T-helper 2 cell treated with Interferon-gamma antibody and Interleukin-4, amounts not matched to agents 100 ng/mL and 5 ng/mL, for 36 hours (primary cell): ENCODE measurements at regions not wholly inside any gene's neighbourhood (a gene's known extent, or its start where the extent isn't known, plus 50 kb on each side); places are given as distances from the start of the nearest gene placed in this dataset.

Experiments used
- intact Hi-C: fragments of 100-400 bp; cut with micrococcal nuclease; formaldehyde crosslinking; loops from one replicate; pipeline ENCODE4 v1.15.1; 2023

DNA sequence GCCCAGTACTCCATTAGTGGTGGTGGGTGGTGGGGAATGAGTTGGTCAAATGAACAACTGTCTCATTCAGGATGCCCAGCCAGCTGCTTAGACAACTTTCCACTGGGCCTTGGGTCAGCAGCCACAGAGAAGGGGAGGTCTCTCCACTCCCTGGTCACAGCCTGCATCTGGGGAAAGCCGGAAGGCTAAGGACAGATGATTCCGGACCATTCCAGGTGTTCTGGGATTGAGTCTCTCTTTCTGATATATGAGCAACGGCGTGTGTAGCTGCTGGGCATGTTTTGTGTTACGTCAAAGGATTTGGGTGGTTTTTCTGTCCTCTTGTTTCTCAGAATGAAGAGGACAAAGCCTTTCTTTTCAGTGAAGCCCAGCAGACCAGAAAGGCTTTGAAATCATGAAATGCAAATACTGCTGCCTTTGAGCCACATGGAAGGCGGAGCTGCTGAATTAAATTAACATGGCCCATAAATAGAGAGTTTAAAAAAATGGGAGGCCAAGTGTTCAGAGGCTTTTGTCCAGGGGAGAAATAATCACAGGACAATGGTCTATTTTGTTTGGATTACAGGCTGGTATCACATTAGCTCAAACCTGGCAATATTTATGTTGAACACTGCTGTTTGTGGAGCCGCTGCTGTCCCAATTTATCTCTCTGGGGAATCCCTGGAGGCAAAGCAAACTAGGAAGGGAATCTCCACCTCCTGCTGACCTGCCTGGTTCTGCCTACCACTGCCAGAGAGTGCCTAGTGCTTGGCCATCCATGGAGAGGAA is 234.4 kb upstream of the E2F8 start:
- intact Hi-C loops = no loop called here

GRCh38 chr11:19474211-19474610 is 233.5 kb upstream of the E2F8 start:
- intact Hi-C loops = no loop called here

GRCh38 chr11:19472679-19473078 is 231.9 kb upstream of the E2F8 start:
- intact Hi-C loops = no loop called here

GRCh38 chr11:19467904-19468303 is 227.2 kb upstream of the E2F8 start:
- intact Hi-C loops = no loop called here

DNA sequence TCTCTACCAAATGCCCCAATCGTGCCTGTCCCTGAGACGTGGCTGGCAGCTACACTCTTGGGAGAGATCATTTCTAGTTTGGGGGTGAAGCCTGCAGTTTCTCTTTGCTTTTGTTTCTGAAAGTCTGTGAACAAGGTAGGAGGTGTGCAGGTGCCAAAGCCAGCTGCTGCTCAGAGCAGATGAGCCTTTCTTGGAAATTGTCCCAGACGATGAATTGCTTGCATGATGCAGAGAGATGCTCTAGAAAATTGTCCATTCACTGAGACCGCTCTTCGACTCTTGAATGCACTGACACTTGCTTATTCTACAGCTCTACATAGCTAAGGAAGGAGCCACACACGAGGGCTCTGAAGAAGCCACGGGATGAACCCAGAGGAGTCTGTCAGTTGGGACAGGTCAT is 225.6 kb upstream of the E2F8 start:
- intact Hi-C loops = no loop called here

GRCh38 chr11:19463976-19464375 is 223.2 kb upstream of the E2F8 start:
- intact Hi-C loops = no loop called here

- intact Hi-C loops = no loop called here
Observed at GRCh38 chr11:19460718-19461405, 220.1 kb upstream of the E2F8 start.

GRCh38 chr11:19459240-19459639 is 218.5 kb upstream of the E2F8 start:
- intact Hi-C loops = no loop called here

- intact Hi-C loops = no loop called here
Observed at GRCh38 chr11:19458721-19459120, 218.0 kb upstream of the E2F8 start.

DNA sequence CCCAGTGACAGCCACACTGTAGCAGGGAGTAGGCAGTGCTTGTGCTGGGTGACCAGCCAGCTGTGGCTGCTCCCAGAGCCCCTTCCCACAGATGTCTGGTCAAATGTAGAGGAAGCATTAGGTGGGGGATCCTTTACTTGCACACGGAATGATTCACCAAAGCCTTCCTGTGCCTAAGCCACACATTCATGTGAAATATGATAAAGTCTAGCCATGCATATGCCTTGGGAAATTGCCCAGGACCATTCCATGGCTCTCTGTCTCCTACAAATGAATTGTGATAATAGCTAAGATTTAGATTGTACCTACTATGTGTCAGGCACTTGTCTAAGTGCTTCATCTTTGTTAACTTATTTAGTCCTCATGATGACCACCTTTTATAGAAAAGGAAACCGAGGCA is 217.5 kb upstream of the E2F8 start:
- intact Hi-C loops = no loop called here

- intact Hi-C loops = no loop called here
Observed at GRCh38 chr11:19455731-19456130, 215.0 kb upstream of the E2F8 start.

DNA sequence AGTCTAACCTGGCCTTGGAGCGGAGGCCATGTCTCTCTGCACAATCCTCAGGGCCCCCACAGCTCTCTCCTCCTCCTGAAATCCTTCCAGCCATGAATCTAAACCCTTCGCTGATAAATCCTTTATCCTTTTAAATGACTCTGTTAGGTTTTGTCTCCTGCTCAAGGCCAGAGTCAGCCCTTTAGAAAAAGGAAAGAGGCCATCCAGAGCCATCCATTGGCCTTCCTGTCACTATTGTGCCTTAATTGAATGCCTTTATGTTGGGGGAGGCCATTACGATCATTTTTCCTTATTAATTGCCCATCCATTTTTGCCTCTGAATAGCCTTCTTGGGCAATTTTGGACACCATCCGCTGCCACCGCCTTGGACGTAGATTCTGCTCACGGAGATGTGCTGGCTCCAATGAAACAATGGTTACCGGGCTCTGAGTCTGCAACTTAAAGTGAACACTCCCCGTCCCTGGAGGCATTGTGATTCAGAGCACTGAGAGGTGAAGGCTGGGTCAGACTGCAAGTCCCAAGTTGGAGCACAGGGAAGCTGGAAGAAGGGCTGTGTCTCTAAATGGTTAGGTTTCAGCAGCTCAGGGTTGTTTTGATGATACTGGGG is 213.0 kb upstream of the E2F8 start:
- intact Hi-C loops = no loop called here

DNA sequence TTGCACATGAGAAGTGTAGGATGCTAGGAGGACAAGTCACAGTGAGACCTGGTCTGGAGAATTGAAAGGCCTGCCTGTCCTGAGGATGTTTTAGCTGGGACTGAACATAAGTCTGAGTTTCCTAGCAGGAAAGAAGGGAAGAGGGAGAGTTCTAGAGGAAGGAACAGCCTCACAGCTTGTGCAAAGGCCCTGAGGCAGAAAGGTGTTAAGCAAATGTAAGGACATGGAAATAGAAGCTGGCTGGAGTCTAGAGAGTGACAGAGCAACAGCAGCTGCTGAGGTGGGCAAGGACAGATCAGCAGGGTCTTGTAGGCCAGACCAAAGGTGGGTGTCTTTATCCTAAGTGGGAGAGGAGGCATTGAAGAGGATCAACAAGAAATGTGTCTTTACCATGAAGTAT is 210.9 kb upstream of the E2F8 start:
- intact Hi-C loops = no loop called here

DNA sequence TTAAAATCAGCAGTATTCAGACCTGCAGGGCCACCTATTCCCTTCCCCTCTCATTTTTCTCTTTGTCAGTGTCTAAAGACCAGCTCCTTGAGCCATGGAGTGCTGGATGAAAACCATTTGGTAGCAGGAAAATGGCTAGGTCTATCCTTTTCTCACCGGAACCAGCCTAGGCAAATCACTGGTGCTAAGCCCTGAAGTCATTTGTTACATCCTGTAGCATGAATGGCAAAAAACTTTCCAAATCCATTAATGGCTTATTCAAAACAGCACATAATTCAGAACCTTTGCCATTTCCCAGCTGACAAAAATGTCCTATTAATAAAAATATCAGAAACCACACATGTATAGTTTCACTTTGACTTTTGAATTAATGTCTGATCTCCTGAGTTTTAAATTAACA is 209.5 kb upstream of the E2F8 start:
- intact Hi-C loops = no loop called here

GRCh38 chr11:19448651-19449050 is 207.9 kb upstream of the E2F8 start:
- intact Hi-C loops = no loop called here

- intact Hi-C loops = no loop called here
Observed at GRCh38 chr11:19447150-19447566, 206.4 kb upstream of the E2F8 start.

DNA sequence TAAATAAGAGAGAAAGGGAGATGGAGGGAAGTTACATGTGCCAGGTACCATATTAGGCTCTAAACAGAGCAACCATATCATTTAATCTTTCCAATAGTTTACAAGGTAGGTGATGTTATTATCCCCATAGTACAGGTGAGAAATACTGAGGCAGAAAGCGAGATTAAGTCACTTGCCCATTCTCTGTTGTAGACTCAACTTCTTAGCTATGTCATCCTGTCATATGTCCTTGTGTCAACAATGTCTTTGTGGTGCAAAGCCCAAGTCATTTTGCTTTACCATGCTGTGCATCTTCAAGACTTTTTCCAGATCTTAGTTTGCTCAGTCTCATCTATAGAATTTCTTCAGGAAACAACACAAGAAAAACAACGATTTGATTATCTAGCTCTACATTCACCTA is 205.0 kb upstream of the E2F8 start:
- intact Hi-C loops = no loop called here

DNA sequence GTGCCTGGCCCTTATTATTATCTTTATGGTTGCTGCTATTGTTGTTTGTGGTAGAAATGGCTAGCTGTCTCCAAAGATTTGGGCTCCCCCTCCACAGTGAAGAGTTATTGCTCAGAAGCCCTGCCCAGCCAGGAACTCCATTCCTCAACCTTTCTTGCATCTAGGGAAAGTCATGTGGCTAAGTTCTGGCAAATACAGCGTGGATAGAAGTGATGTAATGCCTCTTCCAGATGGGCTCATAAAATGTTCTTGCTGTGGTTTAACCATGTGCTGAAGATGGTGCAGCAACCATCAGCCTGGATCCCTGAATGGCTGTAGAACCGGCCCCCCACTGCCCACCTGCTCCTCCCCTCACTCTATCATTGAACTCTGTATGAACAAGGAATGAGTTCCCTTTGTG is 203.5 kb upstream of the E2F8 start:
- intact Hi-C loops = no loop called here

DNA sequence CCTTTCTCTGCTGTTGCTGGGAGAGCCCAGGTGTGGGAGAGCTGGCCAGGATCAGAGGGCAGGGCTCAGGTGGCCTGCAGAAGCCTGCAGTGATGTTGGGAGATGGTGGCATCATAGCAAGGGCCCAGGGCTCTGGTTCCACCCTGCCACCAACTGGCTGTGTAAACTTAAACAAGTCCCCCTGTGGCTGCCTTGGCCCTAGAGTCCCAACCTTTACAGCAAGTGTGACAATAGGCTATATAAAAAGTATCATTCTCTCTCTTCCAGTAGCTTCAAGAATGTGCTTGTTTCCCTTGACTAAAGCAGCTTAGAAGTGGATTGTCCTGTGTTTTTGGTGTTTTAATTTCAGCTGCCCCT is 201.8 kb upstream of the E2F8 start:
- intact Hi-C loops = no loop called here

DNA sequence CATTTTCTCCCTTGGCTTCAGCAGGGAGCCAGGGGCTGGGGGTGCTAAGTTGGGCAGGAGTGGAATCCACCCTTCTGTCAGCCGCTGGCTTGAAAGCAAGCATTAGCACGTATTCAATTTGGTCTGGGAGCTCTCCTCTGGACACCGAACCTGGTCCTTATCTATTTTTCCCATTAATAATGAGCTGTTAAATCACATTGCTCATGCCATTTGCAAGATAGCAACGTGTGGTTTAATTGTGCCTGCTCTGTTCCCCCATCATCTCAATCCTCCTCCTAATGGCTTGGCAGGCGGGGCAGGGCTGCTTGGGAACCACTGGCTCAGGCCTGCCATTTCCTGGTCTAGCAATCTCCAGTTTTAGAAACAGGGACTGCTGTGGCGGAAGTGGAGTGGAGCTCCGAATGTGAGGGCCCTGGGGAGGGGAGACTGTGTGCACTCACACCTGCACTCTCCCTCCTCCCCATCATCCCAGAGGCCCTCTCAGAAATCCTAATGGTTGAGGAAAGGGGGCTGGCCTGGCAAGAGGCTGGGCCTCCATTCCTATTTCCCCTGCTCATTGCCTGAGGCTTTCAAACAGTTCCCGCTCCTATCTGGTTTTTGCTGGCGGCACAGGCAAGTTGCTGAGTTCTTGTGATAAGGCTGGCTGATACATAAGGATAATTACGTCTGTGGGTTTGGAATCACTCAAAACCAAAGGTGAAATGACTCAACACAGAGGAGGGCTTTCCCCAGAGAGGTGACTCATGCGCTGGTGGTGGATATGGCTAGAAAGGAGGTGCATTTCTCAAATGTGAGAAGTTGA is 201.2 kb upstream of the E2F8 start:
- intact Hi-C loops = no loop called here

- intact Hi-C loops = no loop called here
Observed at GRCh38 chr11:19441288-19441687, 200.5 kb upstream of the E2F8 start.

- intact Hi-C loops = no loop called here
Observed at GRCh38 chr11:19437760-19438159, 197.0 kb upstream of the E2F8 start.
